ENCODE measurements at regions not wholly inside any gene's neighbourhood (a gene's known extent, or its start where the extent isn't known, plus 50 kb on each side); places are given as distances from the start of the nearest gene placed in this dataset.

DNA sequence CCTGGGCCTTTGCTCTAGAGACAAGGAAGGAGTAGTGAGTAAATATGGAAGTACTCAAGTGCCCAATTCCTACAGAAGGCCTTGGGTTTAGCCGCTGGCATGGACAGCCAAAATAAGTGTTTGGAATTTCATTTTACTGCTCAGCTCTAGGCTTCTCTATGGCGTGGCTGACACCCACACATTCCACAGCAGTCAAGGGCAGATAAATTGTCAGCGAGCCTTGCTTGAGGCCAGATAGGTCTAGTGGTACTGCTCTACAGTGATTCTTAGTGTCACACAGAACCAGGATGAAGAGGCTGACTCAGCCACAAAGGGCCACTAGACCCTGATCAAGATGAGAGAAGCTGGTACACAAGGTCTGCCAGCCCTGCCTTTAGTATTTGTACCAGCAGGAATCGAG lies 111.0 kb upstream of the NFIB start:
- ATAC-seq (no peak), DNase-seq (no peak)
- intact Hi-C loops (cut with micrococcal nuclease): no loop called here
- CTCF ChIA-PET: no interaction called here
- Histone ChIP-seq H4K20me1 (ENCODE audit: low read length) (no peaks in the 10 kb centered on the region), H3K9me3 (ENCODE audit: low read length) (no peaks in the 10 kb centered on the region), H3K9me2 (replicated peaks; ENCODE audit: low read length) (no peaks in the 10 kb centered on the region), H3K27me3 (ENCODE audit: low read length) (no peaks in the 10 kb centered on the region), H3K79me2 (ENCODE audit: low read length) (no peaks in the 10 kb centered on the region), H3K9ac (ENCODE audit: low read length) (no peak overlapping the region), H3F3A (ENCODE audit: low read length, unreplicated experiment) (no peaks in the 10 kb centered on the region), H3K4me2 (ENCODE audit: low read length) (no peak overlapping the region), H3K4me1 (ENCODE audit: insufficient read depth, low read length) (peaks cover 18% of the 10 kb centered on the region), H2AFZ (ENCODE audit: low read length) (no peak overlapping the region), H3K36me3 (ENCODE audit: low read depth, low read length) (no peaks in the 10 kb centered on the region), H3K4me3 (ENCODE audit: low read length) (no peak overlapping the region), H3K27ac (ENCODE audit: low read length) (no peak overlapping the region)
- no peak for TF ChIP-seq CTCF (conservative IDR thresholded peaks at IDR 0.05; ENCODE audit: low read depth, low read length)
- no TSS peak for BruUV-seq (replicated peaks)
- POLR2A ChIA-PET (ENCODE audit: unreplicated experiment): no interaction called here

DNA sequence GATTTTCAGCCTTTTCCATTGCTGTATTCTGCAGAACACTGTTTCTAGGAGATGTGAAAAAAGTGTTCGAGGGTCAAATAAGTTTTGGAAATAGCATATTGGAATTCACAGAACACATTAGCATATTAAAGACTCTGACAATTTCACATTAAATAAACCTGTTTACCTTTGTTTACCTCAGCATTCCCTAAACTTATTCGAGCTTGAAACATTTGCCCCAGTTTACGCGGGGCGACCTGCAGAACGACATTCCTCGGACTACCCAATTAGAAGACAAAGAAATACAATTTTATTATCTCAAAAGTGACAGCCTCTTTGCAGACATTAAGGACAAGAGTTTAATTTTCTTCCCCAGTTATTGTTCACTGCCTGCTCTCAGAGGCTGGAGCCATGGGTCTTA lies 110.3 kb upstream of the NFIB start:
- no peak for ATAC-seq
- no peak overlapping the region for H3K4me3 ChIP-seq (ENCODE audit: low read length)
- DNase-seq: peak; percentile 28
- no peak overlapping the region for H2AFZ ChIP-seq (ENCODE audit: low read length)
- 0 out of 2 replicates have a peak overlapping the region, but pooled peaks have one; percentile 36 for H3K4me2 ChIP-seq (ENCODE audit: low read length)
- ChIA-PET CTCF (no interaction called here), POLR2A (ENCODE audit: unreplicated experiment) (interaction anchor here (0.6 kb wide), 1 partner anchor 577 kb away, joined by 3 read pairs; no protein-coding TSS in a partner anchor)
- no TSS peak for BruUV-seq (replicated peaks)
- no peaks in the 10 kb centered on the region for H3K9me2 ChIP-seq (replicated peaks; ENCODE audit: low read length)
- TF ChIP-seq EZH2 (IDR thresholded peaks at IDR 0.05; ENCODE audit: low read length, unreplicated experiment) (no peak), EZH2phosphoT487 (IDR thresholded peaks at IDR 0.05; ENCODE audit: borderline replicate concordance, low read length) (no peak), CTCF (conservative IDR thresholded peaks at IDR 0.05; ENCODE audit: low read depth, low read length) (no peak)
- H3K27ac ChIP-seq (ENCODE audit: low read length): no peak overlapping the region
- H3K4me1 ChIP-seq (ENCODE audit: insufficient read depth, low read length): peaks cover 18% of the 10 kb centered on the region
- H3K36me3 ChIP-seq (ENCODE audit: low read depth, low read length): no peaks in the 10 kb centered on the region
- H3K9me3 ChIP-seq (ENCODE audit: low read length): no peaks in the 10 kb centered on the region
- H3K27me3 ChIP-seq (ENCODE audit: low read length): no peaks in the 10 kb centered on the region
- no peaks in the 10 kb centered on the region for H3K79me2 ChIP-seq (ENCODE audit: low read length)
- H4K20me1 ChIP-seq (ENCODE audit: low read length): no peaks in the 10 kb centered on the region
- H3K9ac ChIP-seq (ENCODE audit: low read length): no peak overlapping the region
- intact Hi-C loops (cut with micrococcal nuclease): no loop called here
- no peaks in the 10 kb centered on the region for H3F3A ChIP-seq (ENCODE audit: low read length, unreplicated experiment)

GRCh38 chr9:14423815-14424261 lies 109.9 kb upstream of the NFIB start:
- ATAC-seq: peak; percentile 86
- Histone ChIP-seq H3F3A (ENCODE audit: low read length, unreplicated experiment) (no peaks in the 10 kb centered on the region), H3K4me3 (ENCODE audit: low read length) (no peak overlapping the region), H2AFZ (ENCODE audit: low read length) (no peak overlapping the region), H3K4me1 (ENCODE audit: insufficient read depth, low read length) (peaks cover 18% of the 10 kb centered on the region), H3K27me3 (ENCODE audit: low read length) (no peaks in the 10 kb centered on the region), H3K79me2 (ENCODE audit: low read length) (no peaks in the 10 kb centered on the region), H3K9me2 (replicated peaks; ENCODE audit: low read length) (no peaks in the 10 kb centered on the region), H3K27ac (ENCODE audit: low read length) (0 out of 2 replicates have a peak overlapping the region, but pooled peaks have one; percentile 18), H3K36me3 (ENCODE audit: low read depth, low read length) (no peaks in the 10 kb centered on the region), H3K9ac (ENCODE audit: low read length) (no peak overlapping the region), H3K9me3 (ENCODE audit: low read length) (no peaks in the 10 kb centered on the region), H4K20me1 (ENCODE audit: low read length) (no peaks in the 10 kb centered on the region), H3K4me2 (ENCODE audit: low read length) (peak overlapping the region; percentile 36)
- POLR2A ChIA-PET (ENCODE audit: unreplicated experiment): interaction anchor here (0.6 kb wide), 1 partner anchor 576 kb away, joined by 3 read pairs; no protein-coding TSS in a partner anchor
- TF ChIP-seq EZH2phosphoT487 (IDR thresholded peaks at IDR 0.05; ENCODE audit: borderline replicate concordance, low read length) (no peak), EZH2 (IDR thresholded peaks at IDR 0.05; ENCODE audit: low read length, unreplicated experiment) (no peak), CTCF (conservative IDR thresholded peaks at IDR 0.05; ENCODE audit: low read depth, low read length) (no peak)
- BruUV-seq (replicated peaks): no TSS peak
- DNase-seq: peak; percentile 68
- CTCF ChIA-PET: no interaction called here
- intact Hi-C loops (cut with micrococcal nuclease): no loop called here

All from PC-3 (cell line).